GM12878 (cell line): ENCODE measurements at regions not wholly inside any gene's neighbourhood (a gene's known extent, or its start where the extent isn't known, plus 50 kb on each side); places are given as distances from the start of the nearest gene placed in this dataset.

Experiments used
- ATAC-seq: fragments of 200-7000 bp; cut with Tn5 transposase; 3 replicates; pipeline ENCODE4 v1.9.1; 2020; ENCODE audit warnings: mild to moderate bottlenecking, moderate library complexity
- BruUV-seq: library from RNA; stranded (reverse); fragments of 400-500 nt; replicated peaks from 2 replicates; lab custom pipeline; 2021; lab: Mats Ljungman, UMichigan
- CTCF ChIA-PET: fragments of 300-600 bp; sonication (Branson Sonifier 250); formaldehyde crosslinking; extraction: SDS; loops from one replicate; lab custom pipeline; 2021; ENCODE audit warnings: inconsistent platforms; lab: Yijun Ruan, JAX
- POLR2A ChIA-PET: fragments of 350-600 bp; formaldehyde crosslinking; extraction: SDS; loops from one replicate; lab custom pipeline; 2021; ENCODE audit warnings: inconsistent platforms; lab: Charles Lee
- RAD21 ChIA-PET: fragments of 300-600 bp; sonication (Branson Sonifier 250); formaldehyde crosslinking; loops from one replicate; lab custom pipeline; 2023; ENCODE audit warnings: antibody characterized with exemption; ENCODE audit not compliant: unreplicated experiment; lab: Charles Lee
- SMC1A ChIA-PET: fragments of 300-600 bp; sonication (Branson Sonifier 250); formaldehyde crosslinking; loops from one replicate; lab custom pipeline; 2023; ENCODE audit not compliant: unreplicated experiment, uncharacterized antibody; lab: Charles Lee
- DNase-seq: peaks from one replicate; pipeline ENCODE4 v3.0.0-alpha.2; 2011; ENCODE audit warnings: low read depth, low spot score
- FAIRE-seq: peaks from 3 replicates; lab custom pipeline; 2011; peaks lifted over from hg19 to GRCh38; lab: Jason Lieb, UNC
- H2AFZ ChIP-seq: 2 replicates; pipeline ENCODE4 v1.6.0; 2011; ENCODE audit warnings: low read depth, low read length, control low read depth; ENCODE audit not compliant: control insufficient read depth
- H3K27ac ChIP-seq: 2 replicates; pipeline ENCODE4 v1.5.1; 2011; ENCODE audit warnings: control low read depth; ENCODE audit not compliant: control insufficient read depth, insufficient read depth
- H3K27me3 ChIP-seq, 2 experiments: replicated peaks in 1 of 2; 2 replicates each; pipeline versions ENCODE4 v1.6.0 to v1.6.1; 2011; ENCODE audit warnings: low read length in 1 of 2; ENCODE audit not compliant: control insufficient read depth in 2 of 2, insufficient read depth in 2 of 2
- H3K36me3 ChIP-seq, 2 experiments: 2 replicates each; pipeline ENCODE4 v1.5.1; 2011; ENCODE audit warnings: low read length in 1 of 2; ENCODE audit not compliant: control insufficient read depth in 2 of 2, insufficient read depth in 2 of 2
- H3K4me1 ChIP-seq: 2 replicates; pipeline ENCODE4 v1.6.1; 2011; ENCODE audit warnings: mild to moderate bottlenecking, low read length, moderate library complexity, mixed read lengths; ENCODE audit not compliant: control insufficient read depth, insufficient read depth
- H3K4me2 ChIP-seq: 2 replicates; pipeline ENCODE4 v1.6.0; 2011; ENCODE audit warnings: control low read depth; ENCODE audit not compliant: control insufficient read depth, insufficient read depth
- H3K4me3 ChIP-seq: fragments of 200-600 bp; sonication (generic); 2 replicates; pipeline ENCODE4 v1.5.1; 2016
- H3K79me2 ChIP-seq: 2 replicates; pipeline ENCODE4 v1.6.0; 2011; ENCODE audit warnings: low read length; ENCODE audit not compliant: control insufficient read depth, insufficient read depth
- H3K9ac ChIP-seq: 2 replicates; pipeline ENCODE4 v1.8.0; 2011; ENCODE audit warnings: low read length, control low read depth, mixed read lengths; ENCODE audit not compliant: control insufficient read depth, insufficient read depth
- H3K9me3 ChIP-seq: replicated peaks from 3 replicates; pipeline ENCODE4 v1.5.1; 2011; ENCODE audit warnings: mild to moderate bottlenecking, low read length; ENCODE audit not compliant: control insufficient read depth, insufficient read depth
- H4K20me1 ChIP-seq: 2 replicates; pipeline ENCODE4 v1.6.0; 2011; ENCODE audit not compliant: control insufficient read depth, insufficient read depth
- BMI1 ChIP-seq: fragments of 450-650 bp; IDR thresholded peaks from 2 replicates; pipeline ENCODE4 v1.6.1; 2016; ENCODE audit warnings: mild to moderate bottlenecking, moderate library complexity, borderline replicate concordance
- EZH2 ChIP-seq: IDR thresholded peaks from 2 replicates; pipeline ENCODE4 v1.6.1; 2012; ENCODE audit warnings: low read depth, mild to moderate bottlenecking, control low read depth, inconsistent platforms, low read length, borderline replicate concordance; ENCODE audit not compliant: control insufficient read depth
- MEF2A ChIP-seq: IDR thresholded peaks from 2 replicates; pipeline ENCODE4 v1.6.1; 2011; ENCODE audit warnings: low read depth, mild to moderate bottlenecking, low read length, moderate library complexity; ENCODE audit not compliant: insufficient read depth
- MEF2B ChIP-seq: fragments of 450-650 bp; IDR thresholded peaks from 2 replicates; pipeline ENCODE4 v1.6.1; 2018; ENCODE audit warnings: mild to moderate bottlenecking, moderate library complexity; ENCODE audit not compliant: partially characterized antibody, poor library complexity, severe bottlenecking
- NKRF ChIP-seq: fragments of 450-650 bp; conservative IDR thresholded peaks from 2 replicates; pipeline ENCODE4 v1.6.1; 2017; ENCODE audit warnings: mild to moderate bottlenecking, moderate library complexity
- POU2F2 ChIP-seq: IDR thresholded peaks from 3 replicates; pipeline ENCODE4 v1.6.1; 2011; ENCODE audit warnings: low read depth, mild to moderate bottlenecking, low read length, borderline replicate concordance
- RAD51 ChIP-seq: fragments of 450-650 bp; IDR thresholded peaks from 2 replicates; pipeline ENCODE4 v1.6.1; 2016; ENCODE audit warnings: moderate library complexity, mild to moderate bottlenecking, inconsistent platforms
- SUZ12 ChIP-seq: fragments of 200-600 bp; sonication (generic); IDR thresholded peaks from one replicate; pipeline ENCODE4 v1.6.1; 2018; ENCODE audit warnings: antibody characterized with exemption, mild to moderate bottlenecking; ENCODE audit not compliant: unreplicated experiment
- TCF12 ChIP-seq: IDR thresholded peaks from 2 replicates; pipeline ENCODE4 v1.6.1; 2011; ENCODE audit warnings: low read depth, mild to moderate bottlenecking, low read length
- TCF3 ChIP-seq: IDR thresholded peaks from 2 replicates; pipeline ENCODE4 v1.6.1; 2012; ENCODE audit warnings: low read depth, mild to moderate bottlenecking, low read length, borderline replicate concordance; ENCODE audit not compliant: insufficient read depth
- ZNF384 ChIP-seq: IDR thresholded peaks from 2 replicates; pipeline ENCODE4 v1.6.1; 2012; ENCODE audit warnings: low read depth, mild to moderate bottlenecking, low read length, improper control_type of control experiment, borderline replicate concordance
- WGBS: methylation state at CpG from one replicate; pipeline ENCODE4 v1.1.6; 2016; ENCODE audit warnings: low lambda C conversion rate; ENCODE audit not compliant: insufficient replicate concordance, insufficient coverage; ENCODE audit errors: missing lambda C conversion rate; 5-methylcytosine and 5-hydroxymethylcytosine counted together
- in situ Hi-C: fragments of 300-500 bp; cut with MboI; formaldehyde crosslinking; loops from 9 replicates; pipeline ENCODE4 v1.14.3; 2018; ENCODE audit warnings: mixed read lengths
- intact Hi-C: fragments of 100-400 bp; cut with micrococcal nuclease; formaldehyde crosslinking; loops from one replicate; pipeline ENCODE4 v1.14.2; 2022; ENCODE audit not compliant: unreplicated experiment
- TF ChIP-seq, protein P1 (sequence below): IDR thresholded peaks from 2 replicates; pipeline ENCODE4 v1.6.1; 2011; ENCODE audit warnings: borderline replicate concordance, low read depth, mild to moderate bottlenecking, moderate library complexity, mixed read lengths, low read length; ENCODE audit not compliant: insufficient read depth; ENCODE audit errors: extremely low read length

GRCh38 chr9:96069629-96070220 is 194.2 kb downstream of the ERCC6L2 start:
- H3K27ac ChIP-seq = no peak overlapping the region
- intact Hi-C loops = loop anchor here (10.0 kb wide), 1 partner anchor 145 kb away; no protein-coding TSS in a partner anchor
- in situ Hi-C loops = no loop called here
- H4K20me1 ChIP-seq = no peaks in the 10 kb centered on the region
- H3K27me3 ChIP-seq = peaks cover 0 to 3% of the 10 kb centered on the region in 2 experiments; a peak in 2 of 4 replicates
- no peak overlapping the region for H3K9ac ChIP-seq
- H3K9me3 ChIP-seq = no peaks in the 10 kb centered on the region
- DNase-seq (no peak), ATAC-seq (no peak), FAIRE-seq (no peak)
- no peaks in the 10 kb centered on the region for H3K4me1 ChIP-seq
- H3K79me2 ChIP-seq = no peaks in the 10 kb centered on the region
- ChIA-PET RAD21 (no interaction called here), CTCF (no interaction called here), SMC1A (interaction anchor here (1.3 kb wide), 1 partner anchor 148 kb away, joined by 4 read pairs; no protein-coding TSS in a partner anchor), POLR2A (no interaction called here)
- no peak overlapping the region for H2AFZ ChIP-seq
- H3K4me2 ChIP-seq = no peak overlapping the region
- TF ChIP-seq TCF3 = no peak
- no peak for TF ChIP-seq SUZ12
- no peak for TF ChIP-seq BMI1
- TF ChIP-seq EZH2 = no peak
- TF ChIP-seq RAD51 = no peak
- TF ChIP-seq ZNF384 = no peak
- no peak for TF ChIP-seq MEF2B
- no peak for TF ChIP-seq TCF12
- TF ChIP-seq, protein P1, sequence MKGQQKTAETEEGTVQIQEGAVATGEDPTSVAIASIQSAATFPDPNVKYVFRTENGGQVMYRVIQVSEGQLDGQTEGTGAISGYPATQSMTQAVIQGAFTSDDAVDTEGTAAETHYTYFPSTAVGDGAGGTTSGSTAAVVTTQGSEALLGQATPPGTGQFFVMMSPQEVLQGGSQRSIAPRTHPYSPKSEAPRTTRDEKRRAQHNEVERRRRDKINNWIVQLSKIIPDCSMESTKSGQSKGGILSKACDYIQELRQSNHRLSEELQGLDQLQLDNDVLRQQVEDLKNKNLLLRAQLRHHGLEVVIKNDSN = no peak
- no peak for TF ChIP-seq MEF2A
- no peak for TF ChIP-seq NKRF
- TF ChIP-seq POU2F2 = no peak
- H3K36me3 ChIP-seq = no peaks in the 10 kb centered on the region
- no TSS peak for BruUV-seq
- H3K4me3 ChIP-seq = no peak overlapping the region
- WGBS = 59% methylated on average over 8 of the region's 8 CpGs
